HL-60 (cell line): ENCODE measurements at regions not wholly inside any gene's neighbourhood (a gene's known extent, or its start where the extent isn't known, plus 50 kb on each side); places are given as distances from the start of the nearest gene placed in this dataset.

Source experiments
- CTCF ChIP-seq: IDR thresholded peaks from one replicate; pipeline ENCODE4 v1.5.1; 2011; ENCODE audit warnings: low read length, control low read depth, inconsistent platforms; ENCODE audit not compliant: insufficient read depth
- GABPA ChIP-seq: IDR thresholded peaks from 2 replicates; pipeline ENCODE4 v1.6.1; 2012; ENCODE audit warnings: low read depth
- POLR2AphosphoS5 ChIP-seq: IDR thresholded peaks from 2 replicates; pipeline ENCODE4 v1.6.1; 2012; ENCODE audit warnings: low read depth
- REST ChIP-seq: IDR thresholded peaks from 2 replicates; pipeline ENCODE4 v1.6.1; 2012; ENCODE audit warnings: low read depth; ENCODE audit not compliant: insufficient replicate concordance
- SPI1 ChIP-seq: IDR thresholded peaks from 2 replicates; pipeline ENCODE4 v1.6.1; 2012; ENCODE audit warnings: low read depth, mild to moderate bottlenecking, borderline replicate concordance

DNA sequence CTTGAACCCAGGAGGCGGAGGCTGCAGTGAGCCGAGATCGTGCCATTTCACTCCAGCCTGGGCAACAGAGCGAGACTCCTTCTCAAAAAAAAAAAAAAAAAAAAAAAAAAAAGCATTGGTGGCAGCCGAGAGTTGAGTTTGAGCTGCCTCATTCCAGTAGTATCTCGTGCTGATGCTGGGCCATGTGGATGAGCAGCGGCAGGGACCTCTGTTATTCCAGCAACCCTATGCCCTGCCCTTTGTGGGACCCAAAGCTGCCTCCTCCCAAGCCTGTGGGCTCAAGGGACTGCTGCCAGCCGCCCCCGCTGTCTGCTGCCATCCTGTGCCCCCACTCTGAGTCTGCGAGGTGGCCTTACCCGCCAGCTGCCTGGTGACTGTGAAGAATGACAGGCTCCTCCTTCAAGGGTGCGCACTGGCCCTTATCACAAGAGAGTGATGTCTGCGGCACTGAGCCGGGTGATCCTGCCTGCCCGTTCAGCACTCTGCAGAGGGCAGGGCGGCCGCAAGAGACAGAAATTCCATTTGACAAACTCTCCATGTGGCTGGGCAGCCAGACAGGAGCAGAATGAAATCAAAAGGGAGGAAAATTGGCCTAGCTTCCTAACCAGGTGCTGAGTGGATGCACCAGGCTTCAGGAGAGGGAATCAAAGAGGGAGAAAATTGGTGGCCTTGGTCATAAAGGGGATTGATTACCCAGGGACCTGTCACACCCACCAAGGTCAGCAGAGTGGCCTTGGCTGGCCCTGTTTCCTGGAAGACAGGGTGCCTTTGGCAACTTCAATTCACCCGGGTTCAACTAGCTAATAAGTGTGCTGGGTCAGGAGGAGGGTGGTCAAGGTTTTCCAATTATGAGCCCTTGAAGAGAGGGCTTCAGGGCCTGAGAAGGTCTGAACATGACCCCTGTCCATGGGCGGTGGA, 65.3 kb upstream of the ZMIZ1 start:
- no peak for TF ChIP-seq CTCF
- no peak for TF ChIP-seq POLR2AphosphoS5
- no peak for TF ChIP-seq GABPA
- no peak for TF ChIP-seq SPI1
- no peak for TF ChIP-seq REST
